Heart left ventricle (tissue), 13 donors: ENCODE measurements at regions not wholly inside any gene's neighbourhood (a gene's known extent, or its start where the extent isn't known, plus 50 kb on each side); places are given as distances from the start of the nearest gene placed in this dataset.

Source experiments
- POLR2A ChIP-seq, 2 donors: fragments of 450-650 bp; IDR thresholded peaks; one replicate each; pipeline ENCODE4 v1.6.1; 2017; ENCODE audit warnings: antibody characterized with exemption in 2 of 2, mild to moderate bottlenecking in 2 of 2, moderate library complexity in 2 of 2
- TF ChIP-seq, protein P1 (sequence below), 12 donors: fragments of 200-600 bp; sonication (generic) in 4 of 12; IDR thresholded peaks; one replicate each; pipeline versions ENCODE4 v1.5.0 to v1.8.0; 2018 to 2022; ENCODE audit warnings: antibody characterized with exemption in 12 of 12, mild to moderate bottlenecking in 5 of 12
- donor health status: ischemic (EF 13 %, LVEDD 7.1; RV severe dilation, severe dysfunction).
- donor health status: DM: no; HTN: yes; CAD: no.
- donor health status: DM: no; HTN: no; CAD: no.
- donor health status: ischemic (EF 25% LVEDD 6.9; RV normal size, moderate dysfunction).
- donor health status: ischemic (EF 25% LVEDD 5.7; RV mildly dilated, moderate dysfunction).
- donor health status: ischemic (EF 35%, LVEDD 5.7; RV mildly dilated, moderate dysfunction).
- donor health status: nonischemic (EF 11% LVEDD 7.7; RV severe dilation, severe dysfunction).
- donor health status: DM: yes; HTN: yes; CAD: no.
- donor health status: PGD.
- donor health status: ischemic (EF 29% LVEDD 5.4; RV normal size, mild dysfunction).
- donor health status: nonischemic (EF 23%, LVEDD 6.1; RV moderate dilation, normal function).

DNA sequence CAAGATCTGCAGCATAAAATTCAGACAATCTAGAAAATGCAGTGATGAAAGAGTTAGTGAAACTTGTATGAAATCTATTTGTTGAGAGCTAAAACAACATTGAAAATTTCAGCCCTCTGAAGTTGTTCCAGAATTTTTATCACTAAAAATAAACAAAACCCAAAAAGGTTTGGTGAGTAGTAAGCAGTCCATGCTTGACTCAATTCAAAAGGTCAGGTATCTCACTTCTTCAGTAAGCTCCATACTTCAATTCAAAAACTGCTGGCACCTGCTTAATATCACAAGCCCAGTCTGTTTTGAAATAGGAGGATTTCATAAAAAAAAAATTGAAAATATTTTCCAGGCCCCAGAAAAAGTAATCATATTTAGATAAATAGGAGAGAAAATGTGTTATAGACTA lies 894.4 kb downstream of the SLITRK5 start:
- TF ChIP-seq, protein P1, sequence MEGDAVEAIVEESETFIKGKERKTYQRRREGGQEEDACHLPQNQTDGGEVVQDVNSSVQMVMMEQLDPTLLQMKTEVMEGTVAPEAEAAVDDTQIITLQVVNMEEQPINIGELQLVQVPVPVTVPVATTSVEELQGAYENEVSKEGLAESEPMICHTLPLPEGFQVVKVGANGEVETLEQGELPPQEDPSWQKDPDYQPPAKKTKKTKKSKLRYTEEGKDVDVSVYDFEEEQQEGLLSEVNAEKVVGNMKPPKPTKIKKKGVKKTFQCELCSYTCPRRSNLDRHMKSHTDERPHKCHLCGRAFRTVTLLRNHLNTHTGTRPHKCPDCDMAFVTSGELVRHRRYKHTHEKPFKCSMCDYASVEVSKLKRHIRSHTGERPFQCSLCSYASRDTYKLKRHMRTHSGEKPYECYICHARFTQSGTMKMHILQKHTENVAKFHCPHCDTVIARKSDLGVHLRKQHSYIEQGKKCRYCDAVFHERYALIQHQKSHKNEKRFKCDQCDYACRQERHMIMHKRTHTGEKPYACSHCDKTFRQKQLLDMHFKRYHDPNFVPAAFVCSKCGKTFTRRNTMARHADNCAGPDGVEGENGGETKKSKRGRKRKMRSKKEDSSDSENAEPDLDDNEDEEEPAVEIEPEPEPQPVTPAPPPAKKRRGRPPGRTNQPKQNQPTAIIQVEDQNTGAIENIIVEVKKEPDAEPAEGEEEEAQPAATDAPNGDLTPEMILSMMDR (IDR thresholded peaks at IDR 0.05): no peak
- no peak for TF ChIP-seq POLR2A (IDR thresholded peaks at IDR 0.05)
